ENCODE measurements at regions not wholly inside any gene's neighbourhood (a gene's known extent, or its start where the extent isn't known, plus 50 kb on each side); places are given as distances from the start of the nearest gene placed in this dataset.

GRCh38 chr14:50015716-50016115, 100.7 kb downstream of the VCPKMT start:
- no peak for TF ChIP-seq CTCF (IDR thresholded peaks at IDR 0.05)
- no peak for TF ChIP-seq POLR2AphosphoS5 (IDR thresholded peaks at IDR 0.05; ENCODE audit: low read depth, low read length)
- no peak for TF ChIP-seq SIN3A (IDR thresholded peaks at IDR 0.05; ENCODE audit: borderline replicate concordance, insufficient read depth, low read depth, low read length)
- TF ChIP-seq TCF7L2 (IDR thresholded peaks at IDR 0.05; ENCODE audit: low read depth, low read length) = no peak
- TF ChIP-seq REST (IDR thresholded peaks at IDR 0.05; ENCODE audit: insufficient read depth in 1 of 2, low read depth in 2 of 2, low read length in 1 of 2) = no peak

Data from Panc1 (cell line).